K562 (cell line): ENCODE measurements at regions not wholly inside any gene's neighbourhood (a gene's known extent, or its start where the extent isn't known, plus 50 kb on each side); places are given as distances from the start of the nearest gene placed in this dataset.

ENCODE experiments used
- ATAC-seq: fragments of 200-7000 bp; cut with Tn5 transposase; 3 replicates; pipeline ENCODE4 v1.9.1; 2020; ENCODE audit warnings: moderate library complexity
- BruUV-seq: library from RNA; stranded (reverse); fragments of 400-500 nt; replicated peaks from 2 replicates; lab custom pipeline; 2021; lab: Mats Ljungman, UMichigan
- CTCF ChIA-PET: fragments of 300-600 bp; formaldehyde crosslinking; extraction: SDS; loops from one replicate; lab custom pipeline; 2021; ENCODE audit warnings: low intra/inter-chr PET ratio; lab: Yijun Ruan, JAX
- POLR2A ChIA-PET: fragments of 300-600, 350-650 bp; sonication (Branson Sonifier 250); formaldehyde crosslinking; extraction: SDS; loops from one replicate; lab custom pipeline; 2021; ENCODE audit warnings: antibody characterized with exemption, inconsistent platforms; lab: Yijun Ruan, JAX
- DNase-seq, 4 experiments: peaks; one replicate each; pipeline versions ENCODE4 v3.0.0 to v3.0.0-alpha.2; 2011 to 2018; ENCODE audit warnings: low spot score in 3 of 4, mixed read lengths in 3 of 4; ENCODE audit errors: extremely low read depth in 1 of 4
- FAIRE-seq: peaks from 2 replicates; lab custom pipeline; 2011; peaks lifted over from hg19 to GRCh38; lab: Jason Lieb, UNC
- H2AFZ ChIP-seq: 2 replicates; pipeline ENCODE4 v1.6.0; 2011; ENCODE audit warnings: low read depth, low read length, control low read depth, inconsistent platforms
- H3K27ac ChIP-seq: fragments of 200-600 bp; 3 replicates; pipeline ENCODE4 v1.8.0; 2011; ENCODE audit warnings: low read depth, mild to moderate bottlenecking, control low read depth, inconsistent platforms, low read length, moderate library complexity, mixed read lengths; ENCODE audit errors: extremely low read depth
- H3K27me3 ChIP-seq, 2 experiments: fragments of 300-600 bp in 1 of 2; 2 replicates in 1 of 2; 3 replicates in 1 of 2; pipeline versions ENCODE4 v1.6.0 to v1.8.0; 2011; ENCODE audit warnings: inconsistent platforms in 2 of 2, low read length in 2 of 2, mild to moderate bottlenecking in 1 of 2, mixed read lengths in 1 of 2, moderate library complexity in 1 of 2; ENCODE audit not compliant: control insufficient read depth in 2 of 2, insufficient read depth in 2 of 2
- H3K36me3 ChIP-seq: fragments of 300-600 bp; 3 replicates; pipeline ENCODE4 v1.8.0; 2011; ENCODE audit warnings: mild to moderate bottlenecking, low read length, inconsistent platforms; ENCODE audit not compliant: control insufficient read depth, insufficient read depth
- H3K4me1 ChIP-seq, 2 experiments: fragments of 200-600 bp in 1 of 2; replicated peaks in 1 of 2; 2 replicates in 1 of 2; 3 replicates in 1 of 2; pipeline versions ENCODE4 v1.5.1 to v1.8.0; 2011; ENCODE audit warnings: inconsistent platforms in 2 of 2, low read length in 2 of 2, mild to moderate bottlenecking in 1 of 2, mixed read lengths in 1 of 2, moderate library complexity in 1 of 2; ENCODE audit not compliant: control insufficient read depth in 2 of 2, insufficient read depth in 2 of 2
- H3K4me2 ChIP-seq: 2 replicates; pipeline ENCODE4 v1.6.1; 2011; ENCODE audit warnings: low read length, control low read depth, inconsistent platforms, mixed read lengths; ENCODE audit not compliant: insufficient read depth
- H3K4me3 ChIP-seq: fragments of 200-600 bp; sonication (generic), shearing (Covaris generic); 2 replicates; pipeline ENCODE4 v1.5.1; 2016; ENCODE audit warnings: control low read depth, inconsistent platforms
- H3K79me2 ChIP-seq: fragments of 200-600 bp; 3 replicates; pipeline ENCODE4 v1.8.0; 2011; ENCODE audit warnings: low read length, inconsistent platforms; ENCODE audit not compliant: control insufficient read depth, insufficient read depth
- H3K9ac ChIP-seq, 2 experiments: 2 replicates each; pipeline versions ENCODE4 v1.6.0 to v1.6.1; 2011; ENCODE audit warnings: low read depth in 2 of 2, low read length in 2 of 2, control low read depth in 1 of 2, inconsistent platforms in 1 of 2, mild to moderate bottlenecking in 1 of 2, mixed read lengths in 1 of 2; ENCODE audit not compliant: insufficient read depth in 1 of 2
- H3K9me1 ChIP-seq: one replicate; pipeline ENCODE4 v1.6.0; 2011; ENCODE audit warnings: inconsistent platforms, mild to moderate bottlenecking, low read length, moderate library complexity; ENCODE audit not compliant: control insufficient read depth, insufficient read depth
- H3K9me3 ChIP-seq: replicated peaks from 2 replicates; pipeline ENCODE4 v1.5.1; 2011; ENCODE audit warnings: low read depth, low read length, inconsistent platforms; ENCODE audit not compliant: control insufficient read depth, insufficient read depth
- H4K20me1 ChIP-seq: replicated peaks from 2 replicates; pipeline ENCODE4 v1.6.1; 2011; ENCODE audit warnings: low read length, inconsistent platforms, mixed read lengths; ENCODE audit not compliant: control insufficient read depth, insufficient read depth
- ARID2 ChIP-seq: fragments of 450-650 bp; IDR thresholded peaks from 2 replicates; pipeline ENCODE4 v1.6.1; 2017; ENCODE audit warnings: antibody characterized with exemption, mild to moderate bottlenecking
- CBX2 ChIP-seq: fragments of 200-600 bp; sonication (generic); IDR thresholded peaks from one replicate; pipeline ENCODE4 v1.6.1; 2012; ENCODE audit warnings: mild to moderate bottlenecking, low read length, inconsistent platforms; ENCODE audit not compliant: insufficient read depth, poor library complexity, severe bottlenecking
- FIP1L1 ChIP-seq: fragments of 200-400 bp; formaldehyde crosslinking; IDR thresholded peaks from 2 replicates; pipeline ENCODE4 v1.6.1; 2018; ENCODE audit warnings: mild to moderate bottlenecking, low read depth, low read length; ENCODE audit not compliant: poor library complexity, severe bottlenecking
- MED1 ChIP-seq: sonication (generic); formaldehyde crosslinking; IDR thresholded peaks from 2 replicates; pipeline ENCODE4 v1.8.1; 2023; ENCODE audit warnings: missing genetic modification reagents, borderline replicate concordance
- POLR3A ChIP-seq: IDR thresholded peaks from 2 replicates; pipeline ENCODE4 v1.6.1; 2011; ENCODE audit warnings: borderline replicate concordance, mild to moderate bottlenecking, moderate library complexity; ENCODE audit not compliant: insufficient read length, insufficient read depth; ENCODE audit errors: extremely low read depth
- TEAD2 ChIP-seq: fragments of 450-650 bp; IDR thresholded peaks from 2 replicates; pipeline ENCODE4 v1.6.1; 2016; ENCODE audit warnings: missing genetic modification characterization, control low read depth, missing compliant biosample characterization
- ZNF76 ChIP-seq: fragments of 250-450 bp; sonication (Bioruptor Pico); IDR thresholded peaks from 2 replicates; pipeline ENCODE4 v1.4.0; 2020; ENCODE audit warnings: mild to moderate bottlenecking, moderate library complexity, borderline replicate concordance
- WGBS: fragments of 100-300 bp; shearing (Covaris generic); methylation state at CpG from one replicate; pipeline ENCODE4 v1.1.6; 2016; ENCODE audit warnings: low coverage, mixed read lengths; ENCODE audit not compliant: insufficient coverage; ENCODE audit errors: missing lambda C conversion rate; 5-methylcytosine and 5-hydroxymethylcytosine counted together
- in situ Hi-C: fragments of 300-500 bp; cut with MboI; formaldehyde crosslinking; loops from 4 replicates; pipeline ENCODE4 v1.15.0; 2018; ENCODE audit warnings: inconsistent platforms, mixed read lengths
- intact Hi-C: fragments of 100-400 bp; cut with micrococcal nuclease; formaldehyde crosslinking; loops from 2 replicates; pipeline ENCODE4 v1.14.2; 2022
- TF ChIP-seq, protein P1 (sequence below): fragments of 450-650 bp; IDR thresholded peaks from 2 replicates; pipeline ENCODE4 v1.6.1; 2014; ENCODE audit warnings: low read depth, mild to moderate bottlenecking, moderate library complexity, borderline replicate concordance
- TF ChIP-seq, protein P2 (sequence below): sonication (generic); formaldehyde crosslinking; IDR thresholded peaks from 2 replicates; pipeline ENCODE4 v1.4.0; 2020; ENCODE audit warnings: mild to moderate bottlenecking, missing genetic modification reagents
- TF ChIP-seq, protein P3 (sequence below): fragments of 150-350 bp; conservative IDR thresholded peaks from 2 replicates; pipeline ENCODE4 v1.6.1; 2014; ENCODE audit warnings: low read length

DNA sequence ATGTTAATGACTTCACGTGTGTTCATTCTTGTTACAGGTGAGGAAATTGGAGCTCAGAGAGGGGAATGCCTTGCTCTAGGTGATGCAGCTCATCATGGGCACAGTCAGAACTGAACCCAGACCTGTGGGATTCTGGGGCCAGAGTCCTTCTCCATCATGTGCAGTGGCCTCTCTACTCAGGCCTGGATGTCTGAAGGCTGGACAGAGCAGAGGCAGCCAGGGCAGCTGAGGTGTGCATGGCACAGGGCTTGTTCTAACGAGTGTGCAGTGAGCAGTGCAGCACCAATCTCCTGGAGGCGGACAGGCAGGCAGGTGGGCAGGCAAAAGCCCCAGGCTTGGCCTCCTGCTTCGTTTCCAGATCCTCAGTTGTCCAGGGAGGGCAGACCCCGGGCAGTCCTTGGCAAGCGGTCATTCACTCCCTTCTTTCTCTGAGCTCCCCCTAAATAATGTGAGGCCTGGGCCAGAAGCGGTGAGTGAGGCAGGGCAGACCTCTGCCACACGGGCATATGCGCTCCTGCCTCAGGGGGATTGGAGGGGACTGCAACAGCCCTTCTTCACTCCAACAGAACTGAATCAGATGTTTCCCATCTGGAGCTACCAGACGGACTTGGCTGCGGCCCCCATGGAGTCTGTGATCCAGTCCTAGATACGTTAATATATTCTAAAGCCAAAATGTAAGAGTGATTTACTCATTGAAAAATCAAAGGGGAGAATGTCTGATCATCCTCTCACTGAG, 68.7 kb upstream of the FSTL4 start (continued):
- TF ChIP-seq, protein P1, sequence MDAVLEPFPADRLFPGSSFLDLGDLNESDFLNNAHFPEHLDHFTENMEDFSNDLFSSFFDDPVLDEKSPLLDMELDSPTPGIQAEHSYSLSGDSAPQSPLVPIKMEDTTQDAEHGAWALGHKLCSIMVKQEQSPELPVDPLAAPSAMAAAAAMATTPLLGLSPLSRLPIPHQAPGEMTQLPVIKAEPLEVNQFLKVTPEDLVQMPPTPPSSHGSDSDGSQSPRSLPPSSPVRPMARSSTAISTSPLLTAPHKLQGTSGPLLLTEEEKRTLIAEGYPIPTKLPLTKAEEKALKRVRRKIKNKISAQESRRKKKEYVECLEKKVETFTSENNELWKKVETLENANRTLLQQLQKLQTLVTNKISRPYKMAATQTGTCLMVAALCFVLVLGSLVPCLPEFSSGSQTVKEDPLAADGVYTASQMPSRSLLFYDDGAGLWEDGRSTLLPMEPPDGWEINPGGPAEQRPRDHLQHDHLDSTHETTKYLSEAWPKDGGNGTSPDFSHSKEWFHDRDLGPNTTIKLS = no peak
- no peak for TF ChIP-seq CBX2

DNA sequence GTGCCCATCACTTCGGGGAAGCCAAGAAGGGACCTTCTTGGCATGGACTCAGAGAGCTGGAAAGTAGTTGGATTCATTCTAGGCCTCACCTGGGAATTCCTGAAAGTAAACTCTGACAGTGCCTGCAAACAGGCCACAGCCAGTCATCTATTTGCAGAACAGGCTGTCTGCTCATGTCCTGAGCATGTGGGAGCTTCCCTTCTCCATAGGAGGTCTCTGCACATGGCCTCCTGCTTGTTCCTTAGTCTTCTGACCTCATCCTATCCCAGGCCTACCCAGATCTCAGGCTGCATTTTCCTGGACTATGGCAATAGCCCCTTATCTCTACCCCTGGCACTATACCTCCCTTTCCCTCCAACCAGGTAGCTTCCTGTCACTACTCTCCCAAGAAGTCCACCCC, 67.2 kb upstream of the FSTL4 start:
- Histone ChIP-seq H4K20me1 (no peaks in the 10 kb centered on the region), H3K79me2 (no peaks in the 10 kb centered on the region), H3K4me1 (no peaks in the 10 kb centered on the region), H2AFZ (no peak overlapping the region), H3K27me3 (peaks cover 9 to 49% of the 10 kb centered on the region in 2 experiments), H3K4me3 (no peak overlapping the region), H3K9me3 (no peaks in the 10 kb centered on the region), H3K36me3 (no peaks in the 10 kb centered on the region), H3K9ac (no peak overlapping the region), H3K4me2 (no peak overlapping the region), H3K27ac (no peak overlapping the region), H3K9me1 (no peaks in the 10 kb centered on the region)
- in situ Hi-C loops (no loop called here), intact Hi-C loops (no loop called here)
- CTCF ChIA-PET = no interaction called here
- no TSS peak for BruUV-seq
- 0% methylated on average over 1 of the region's 1 CpG for WGBS
- ATAC-seq = no peak
- no peak for FAIRE-seq
- DNase-seq = no peak
- POLR2A ChIA-PET = no interaction called here
- TF ChIP-seq, protein P2, sequence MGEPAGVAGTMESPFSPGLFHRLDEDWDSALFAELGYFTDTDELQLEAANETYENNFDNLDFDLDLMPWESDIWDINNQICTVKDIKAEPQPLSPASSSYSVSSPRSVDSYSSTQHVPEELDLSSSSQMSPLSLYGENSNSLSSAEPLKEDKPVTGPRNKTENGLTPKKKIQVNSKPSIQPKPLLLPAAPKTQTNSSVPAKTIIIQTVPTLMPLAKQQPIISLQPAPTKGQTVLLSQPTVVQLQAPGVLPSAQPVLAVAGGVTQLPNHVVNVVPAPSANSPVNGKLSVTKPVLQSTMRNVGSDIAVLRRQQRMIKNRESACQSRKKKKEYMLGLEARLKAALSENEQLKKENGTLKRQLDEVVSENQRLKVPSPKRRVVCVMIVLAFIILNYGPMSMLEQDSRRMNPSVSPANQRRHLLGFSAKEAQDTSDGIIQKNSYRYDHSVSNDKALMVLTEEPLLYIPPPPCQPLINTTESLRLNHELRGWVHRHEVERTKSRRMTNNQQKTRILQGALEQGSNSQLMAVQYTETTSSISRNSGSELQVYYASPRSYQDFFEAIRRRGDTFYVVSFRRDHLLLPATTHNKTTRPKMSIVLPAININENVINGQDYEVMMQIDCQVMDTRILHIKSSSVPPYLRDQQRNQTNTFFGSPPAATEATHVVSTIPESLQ (CRISPR knock-in tag) = no peak
- TF ChIP-seq, protein P3, sequence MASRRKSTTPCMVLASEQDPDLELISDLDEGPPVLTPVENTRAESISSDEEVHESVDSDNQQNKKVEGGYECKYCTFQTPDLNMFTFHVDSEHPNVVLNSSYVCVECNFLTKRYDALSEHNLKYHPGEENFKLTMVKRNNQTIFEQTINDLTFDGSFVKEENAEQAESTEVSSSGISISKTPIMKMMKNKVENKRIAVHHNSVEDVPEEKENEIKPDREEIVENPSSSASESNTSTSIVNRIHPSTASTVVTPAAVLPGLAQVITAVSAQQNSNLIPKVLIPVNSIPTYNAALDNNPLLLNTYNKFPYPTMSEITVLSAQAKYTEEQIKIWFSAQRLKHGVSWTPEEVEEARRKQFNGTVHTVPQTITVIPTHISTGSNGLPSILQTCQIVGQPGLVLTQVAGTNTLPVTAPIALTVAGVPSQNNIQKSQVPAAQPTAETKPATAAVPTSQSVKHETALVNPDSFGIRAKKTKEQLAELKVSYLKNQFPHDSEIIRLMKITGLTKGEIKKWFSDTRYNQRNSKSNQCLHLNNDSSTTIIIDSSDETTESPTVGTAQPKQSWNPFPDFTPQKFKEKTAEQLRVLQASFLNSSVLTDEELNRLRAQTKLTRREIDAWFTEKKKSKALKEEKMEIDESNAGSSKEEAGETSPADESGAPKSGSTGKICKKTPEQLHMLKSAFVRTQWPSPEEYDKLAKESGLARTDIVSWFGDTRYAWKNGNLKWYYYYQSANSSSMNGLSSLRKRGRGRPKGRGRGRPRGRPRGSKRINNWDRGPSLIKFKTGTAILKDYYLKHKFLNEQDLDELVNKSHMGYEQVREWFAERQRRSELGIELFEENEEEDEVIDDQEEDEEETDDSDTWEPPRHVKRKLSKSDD = no peak
- TF ChIP-seq POLR3A = no peak
- TF ChIP-seq TEAD2 (tag) = no peak
- TF ChIP-seq ARID2 = no peak
- no peak for TF ChIP-seq FIP1L1
- TF ChIP-seq MED1 (CRISPR knock-in tag) = no peak
- TF ChIP-seq ZNF76 (CRISPR knock-in tag) = no peak
